ENCODE measurements at regions not wholly inside any gene's neighbourhood (a gene's known extent, or its start where the extent isn't known, plus 50 kb on each side); places are given as distances from the start of the nearest gene placed in this dataset.
A peak's percentile ranks its signal among the peaks of the same experiment; 100 is the strongest.

DNA sequence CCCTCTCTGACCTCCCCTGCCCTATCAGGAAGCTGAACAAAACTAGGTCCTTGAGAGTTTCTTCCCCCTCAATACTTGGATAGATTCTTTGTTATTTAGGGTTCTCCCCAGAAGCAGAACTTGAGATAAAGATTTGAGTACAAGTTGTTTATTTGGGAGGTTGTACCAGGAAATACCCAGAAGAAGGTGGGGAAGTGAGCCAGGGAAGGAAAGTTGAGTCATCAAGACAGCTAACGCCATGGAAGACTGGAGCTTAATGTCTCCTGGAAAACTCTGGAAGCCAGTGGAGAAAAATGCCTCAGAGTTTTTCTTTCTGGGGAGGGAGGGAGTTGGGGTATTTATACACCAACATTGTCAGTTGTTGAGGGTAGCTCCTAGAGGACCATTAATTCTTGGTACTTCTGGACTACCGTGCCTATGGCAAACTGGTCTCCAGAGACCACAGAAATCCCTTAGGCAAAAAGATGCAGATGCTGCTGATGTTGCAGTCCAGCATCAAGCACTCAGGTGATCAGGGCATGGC, 102.6 kb upstream of the ZFP64 start:
- no peak for DNase-seq

DNA sequence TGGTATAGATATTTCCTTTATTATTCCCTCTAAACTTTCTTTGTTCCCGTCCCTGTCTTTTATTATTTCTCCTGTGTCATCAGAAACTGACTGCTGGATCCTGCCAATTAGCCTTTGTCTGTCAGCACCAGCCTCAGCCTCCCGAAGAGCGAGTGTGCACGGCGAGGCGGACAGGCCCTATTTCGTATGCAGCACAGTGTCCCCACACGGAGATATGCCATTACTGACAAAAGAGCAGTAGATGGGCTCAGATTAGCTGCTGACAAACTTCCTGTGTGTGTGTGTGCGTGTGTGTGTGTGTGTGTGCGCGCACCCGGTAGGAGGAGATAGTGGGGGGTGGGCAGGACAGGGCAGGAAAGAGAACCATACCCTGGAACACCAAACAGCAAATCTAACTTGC, 99.5 kb upstream of the ZFP64 start:
- DNase-seq = no peak

DNA sequence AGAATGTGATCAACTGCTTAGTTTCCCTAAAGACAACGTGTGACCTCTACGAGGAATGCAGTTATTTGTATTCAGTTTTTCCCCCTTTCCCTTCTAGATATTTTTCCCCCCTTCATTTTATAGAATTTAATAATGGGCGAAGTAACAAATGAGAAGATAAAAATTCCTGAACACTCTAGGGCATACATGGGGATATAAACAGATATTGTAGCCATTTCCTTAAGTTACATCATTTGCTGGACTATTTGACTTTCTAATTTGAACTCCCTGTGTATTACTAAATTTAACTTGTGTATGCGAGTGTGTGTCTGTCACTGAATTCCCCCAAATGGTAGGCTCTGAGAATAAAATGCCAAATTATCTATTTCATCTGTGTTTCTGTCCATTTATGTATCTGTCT, 99.0 kb upstream of the ZFP64 start:
- no peak for DNase-seq

DNA sequence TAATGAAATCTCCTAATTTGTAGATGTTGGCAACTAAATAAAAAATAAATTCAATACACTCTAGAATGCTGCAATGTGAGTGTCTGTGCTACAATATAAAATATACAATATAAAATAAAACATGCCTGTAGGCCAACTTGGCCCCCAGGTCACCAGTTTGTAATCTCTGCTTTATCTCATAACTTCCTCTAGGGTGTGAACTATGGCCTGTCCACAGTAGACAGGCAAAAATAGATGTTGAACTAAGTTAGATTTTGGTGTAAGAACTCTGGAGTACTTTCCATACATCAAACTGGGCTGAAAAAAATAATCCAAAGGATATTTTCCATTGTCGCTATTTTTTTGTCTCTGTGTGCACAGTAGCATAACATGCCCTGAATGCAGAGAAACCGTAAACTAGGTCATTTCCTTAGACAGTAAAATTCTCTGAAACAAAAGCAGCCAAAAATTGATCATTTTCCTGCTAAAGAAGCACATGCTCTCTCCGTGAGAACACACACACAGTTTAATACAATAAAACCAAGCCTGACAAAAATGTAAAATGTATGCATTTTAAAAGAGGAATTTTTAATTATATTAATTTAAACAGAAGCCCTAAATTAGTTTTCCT, 98.5 kb upstream of the ZFP64 start:
- DNase-seq = no peak

DNA sequence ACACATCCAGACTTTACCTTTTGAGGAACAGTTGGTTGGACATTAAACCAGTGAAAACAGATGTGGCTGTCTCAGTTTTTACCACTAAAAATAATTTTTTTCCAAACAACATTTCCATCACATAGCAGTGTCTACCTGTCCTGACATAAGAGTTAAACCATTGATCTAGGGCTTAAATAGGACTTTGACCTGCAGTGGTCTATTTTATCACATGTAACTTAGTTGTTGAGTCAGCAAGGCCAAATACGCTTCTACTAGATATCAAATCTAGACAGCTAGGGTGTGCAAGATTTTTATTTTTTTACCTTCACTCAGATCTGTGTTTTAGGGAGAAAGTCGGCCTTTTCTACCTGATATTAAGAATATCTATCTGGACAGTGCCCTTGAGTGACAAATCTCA, 88.8 kb upstream of the ZFP64 start:
- no peak for DNase-seq

DNA sequence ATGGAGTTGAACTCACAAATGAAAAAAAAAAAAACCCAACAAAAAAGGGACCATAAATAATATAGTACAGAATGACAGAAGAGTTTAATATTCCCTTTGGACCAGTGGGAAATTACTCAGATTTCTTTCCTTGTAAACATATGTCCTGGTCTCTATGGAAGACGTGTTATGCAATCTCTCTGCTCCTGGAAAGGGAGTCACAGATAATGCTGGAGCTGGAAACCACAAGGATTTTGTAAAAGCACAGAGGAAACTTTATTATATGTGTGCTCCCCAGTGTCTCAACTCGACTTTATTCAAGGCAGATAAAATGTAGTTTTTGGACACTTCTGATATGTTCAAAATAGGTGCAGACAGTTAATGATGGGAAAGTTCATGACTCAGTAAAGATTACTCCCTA, 88.1 kb upstream of the ZFP64 start:
- DNase-seq = no peak

DNA sequence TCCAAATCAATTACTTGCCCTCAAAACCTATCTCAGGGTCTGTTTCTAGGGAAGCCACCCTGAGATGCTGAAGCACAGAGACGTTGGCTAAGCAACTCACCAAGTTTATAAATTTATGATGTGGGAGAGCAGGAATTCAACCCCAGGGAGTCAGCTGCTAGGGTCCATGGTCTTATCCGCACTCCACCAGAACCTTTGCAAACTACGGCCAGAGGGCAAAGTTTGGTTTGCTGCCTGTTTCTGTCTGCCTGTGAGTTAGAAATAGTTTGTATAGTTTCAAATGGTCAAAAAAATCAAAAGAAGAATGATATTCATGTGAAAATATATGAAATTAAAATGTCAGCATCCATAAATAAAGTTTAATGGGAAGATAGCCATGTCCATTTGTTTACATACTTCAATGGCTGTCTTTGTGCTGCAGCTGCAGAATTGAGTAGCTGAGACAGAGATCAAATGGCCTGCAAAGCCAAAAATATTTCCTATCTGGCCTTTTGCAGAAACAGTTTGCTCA, 83.7 kb upstream of the ZFP64 start:
- no peak for DNase-seq

DNA sequence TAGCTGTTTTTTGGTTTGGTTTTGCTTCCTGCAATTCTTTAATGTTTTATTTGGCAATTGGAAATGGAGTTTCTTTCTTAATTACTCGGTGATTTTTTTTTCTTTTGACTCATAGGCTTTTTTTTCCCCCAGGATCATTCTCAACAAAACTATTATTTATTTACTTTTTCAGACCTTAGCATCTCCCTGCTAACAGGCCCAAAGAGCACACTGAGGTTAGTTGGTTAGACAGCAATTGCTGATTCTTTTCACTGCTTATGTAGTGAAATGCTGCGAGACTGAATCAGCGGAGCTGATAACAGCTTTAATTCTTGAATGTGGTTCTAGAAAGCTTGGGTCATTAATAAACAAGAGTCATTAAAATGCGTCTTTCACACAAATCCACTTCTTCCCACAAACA, 79.1 kb upstream of the ZFP64 start:
- no peak for DNase-seq

DNA sequence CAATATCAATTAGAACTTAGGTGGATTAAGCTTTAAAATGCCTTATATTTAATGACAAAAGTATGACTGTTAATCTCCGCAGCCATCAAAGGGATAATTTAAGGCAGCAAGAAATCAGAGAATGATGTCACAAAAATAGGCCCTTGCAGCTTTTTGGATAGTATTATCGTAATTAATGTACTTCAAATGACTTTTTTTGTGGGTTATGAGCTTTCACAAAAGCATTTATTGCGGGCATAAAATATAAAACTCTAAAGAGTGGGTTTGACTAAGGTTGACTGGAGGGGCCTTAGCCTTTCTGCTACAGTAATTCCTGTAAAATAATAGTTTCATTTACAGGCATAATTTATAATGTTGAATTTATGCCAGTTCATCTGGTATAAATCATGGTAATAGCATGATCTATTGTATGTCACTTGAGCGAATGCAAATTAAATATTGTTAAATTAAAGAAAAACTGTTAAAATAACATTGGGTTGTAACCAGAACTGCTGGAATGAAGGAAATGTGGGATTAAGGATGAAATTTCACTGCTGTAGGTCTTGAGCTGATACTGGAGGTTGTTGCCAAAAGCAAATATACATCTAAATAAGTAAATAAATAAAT, 78.5 kb upstream of the ZFP64 start:
- no peak for DNase-seq

DNA sequence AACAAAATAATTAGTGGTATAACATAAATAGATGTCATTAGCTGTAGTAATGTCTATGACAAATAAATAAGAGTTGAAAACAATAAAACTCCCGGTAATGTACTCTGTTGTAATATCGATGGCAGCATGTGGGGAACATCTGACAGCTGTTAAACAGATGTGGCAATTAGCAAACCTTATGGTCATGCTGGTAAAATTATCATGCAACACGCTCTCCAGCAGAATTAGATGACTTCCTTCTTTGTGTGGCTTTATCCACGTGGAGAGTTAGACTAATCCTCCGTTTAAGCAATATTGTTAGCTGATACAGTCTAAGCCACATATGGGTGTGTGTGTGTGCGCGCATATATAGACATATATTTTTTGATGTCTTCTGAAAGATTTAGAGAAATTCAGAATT, 77.7 kb upstream of the ZFP64 start:
- no peak for DNase-seq

DNA sequence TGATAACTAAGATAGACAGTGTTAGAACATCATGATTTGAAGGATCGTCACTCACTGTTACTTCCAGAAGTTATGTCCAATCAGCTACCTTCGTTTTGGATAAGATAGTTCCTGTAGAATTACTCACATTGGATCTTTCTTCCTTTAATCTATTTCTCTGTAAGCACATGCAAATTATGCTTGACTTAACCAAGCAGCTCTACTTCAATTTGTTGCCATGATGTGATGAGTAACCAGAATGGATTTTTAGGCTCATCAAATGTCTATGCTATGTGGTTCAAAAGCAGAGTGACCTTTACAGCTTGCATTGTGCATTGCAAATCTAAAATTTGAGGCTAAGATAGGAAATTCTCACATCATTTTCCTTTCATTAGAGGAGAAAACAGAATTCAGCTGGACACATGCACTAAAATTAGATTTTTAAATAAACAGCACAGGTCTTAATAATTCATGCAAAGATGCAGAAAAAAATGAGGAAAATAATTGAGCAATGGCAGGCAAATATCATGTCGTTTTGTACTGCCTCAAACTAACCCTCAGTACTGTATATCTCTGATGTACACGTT, 76.7 kb upstream of the ZFP64 start:
- no peak for DNase-seq

DNA sequence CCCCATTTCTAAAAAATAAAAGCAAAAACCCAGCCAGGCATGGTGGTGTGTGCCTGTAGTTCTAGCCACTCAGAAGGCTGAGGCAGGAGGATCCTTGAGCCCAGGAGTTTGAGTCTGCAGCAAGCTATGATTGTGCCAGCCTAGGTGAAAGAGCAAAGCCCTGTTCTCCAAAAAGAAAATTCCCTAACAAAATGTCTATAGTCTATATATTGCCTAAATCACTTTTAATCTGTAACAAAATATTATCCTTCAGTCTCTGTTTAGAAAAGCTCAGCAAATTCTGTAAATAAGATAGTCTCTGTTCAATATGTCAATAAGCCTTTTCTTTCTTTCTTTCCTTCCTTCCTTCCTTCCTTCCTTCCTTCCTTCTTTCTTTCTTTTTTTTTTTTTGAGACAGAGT, 75.8 kb upstream of the ZFP64 start:
- DNase-seq = no peak

DNA sequence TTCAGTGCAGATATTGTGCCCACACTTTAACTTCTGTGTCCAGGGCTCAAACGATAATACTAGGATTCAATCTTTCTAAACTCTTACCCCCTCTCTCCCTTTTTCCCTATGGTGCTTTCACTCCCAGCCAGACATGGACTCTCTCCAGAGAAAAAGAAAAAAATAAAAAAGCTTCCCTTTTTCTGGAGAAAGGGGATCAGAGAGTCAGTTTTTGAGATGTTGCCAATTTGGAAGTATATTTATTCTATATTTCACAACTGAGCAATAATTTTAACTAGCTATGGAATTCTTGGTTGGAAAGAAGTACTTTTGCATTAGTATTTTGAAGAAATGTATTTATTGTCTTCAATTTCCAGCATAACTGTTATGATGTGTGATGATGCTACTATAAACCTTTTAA, 72.2 kb upstream of the ZFP64 start:
- no peak for DNase-seq

DNA sequence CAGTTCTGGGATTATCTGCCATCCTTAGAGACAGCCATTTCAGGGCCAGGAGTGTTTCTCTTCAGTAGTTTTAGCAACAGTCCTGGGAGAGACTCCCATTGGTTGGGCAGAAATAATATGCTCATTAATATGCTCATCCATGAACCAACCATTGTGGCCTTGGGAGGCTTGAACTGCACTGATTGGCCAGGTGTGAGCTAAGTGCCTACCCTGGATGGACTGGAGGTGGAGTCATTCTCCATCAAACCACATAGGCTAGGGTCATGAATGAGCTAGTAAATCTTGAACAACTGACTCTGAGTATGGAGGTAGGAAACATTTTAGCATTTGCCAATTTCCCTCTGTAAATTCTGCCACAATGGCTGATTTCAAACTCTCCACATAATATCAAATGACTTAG, 70.2 kb upstream of the ZFP64 start:
- DNase-seq = no peak

DNA sequence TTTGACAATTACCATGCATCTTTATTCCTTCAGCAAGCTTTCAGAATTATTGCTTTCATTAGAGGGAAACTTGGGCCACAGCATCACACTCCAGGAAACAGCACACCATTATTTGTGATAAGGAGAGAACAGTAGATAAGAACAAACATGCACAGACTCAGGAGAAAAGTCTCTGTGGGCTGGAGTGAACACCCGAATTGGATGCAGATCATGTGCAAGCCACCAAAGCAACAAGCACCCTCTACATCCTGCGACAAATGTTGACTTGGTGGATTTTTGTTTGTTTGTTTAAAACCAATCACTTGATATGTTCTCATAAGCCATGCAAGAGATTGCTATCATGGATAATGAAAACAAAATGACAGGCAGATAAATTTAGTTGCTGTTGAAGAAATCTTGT, 67.7 kb upstream of the ZFP64 start:
- DNase-seq = no peak

DNA sequence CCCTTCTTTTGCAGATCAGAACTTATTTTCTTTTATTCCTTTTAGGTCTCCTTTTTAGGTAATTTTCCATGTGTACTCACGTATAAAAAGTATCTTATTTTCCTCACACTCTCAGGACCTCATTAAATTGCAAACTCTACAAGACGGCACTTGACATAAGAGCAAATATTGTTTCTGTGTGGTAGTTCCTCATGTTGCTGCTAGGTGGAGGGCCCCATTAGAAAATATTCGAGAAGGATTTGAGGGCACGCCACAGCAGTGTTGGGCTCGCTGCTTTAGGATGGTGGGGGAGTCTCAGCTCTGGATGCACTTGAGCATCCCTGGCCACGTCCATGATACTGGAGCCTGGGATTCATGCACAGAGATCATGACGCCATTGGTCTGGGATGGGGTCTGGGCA, 64.9 kb upstream of the ZFP64 start:
- no peak for DNase-seq

DNA sequence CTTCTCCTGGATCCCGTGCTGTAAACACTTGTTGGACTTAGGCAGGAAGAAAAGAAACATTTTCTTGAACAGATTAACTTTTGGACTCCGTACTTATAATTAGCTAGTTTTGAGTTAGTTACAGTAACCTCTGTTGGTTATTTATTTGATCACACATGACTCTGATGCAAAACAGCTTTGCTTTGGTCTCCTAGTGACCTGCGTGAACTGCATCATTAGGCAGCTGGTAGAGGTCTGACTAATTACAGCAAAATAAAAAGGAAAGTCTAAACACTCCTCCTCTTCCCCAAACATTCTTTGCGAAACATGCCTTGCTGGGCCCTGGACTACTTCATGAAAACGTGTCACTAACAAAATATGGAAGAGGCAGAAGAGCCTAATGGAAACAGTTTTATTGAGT, 61.1 kb upstream of the ZFP64 start:
- no peak for DNase-seq

DNA sequence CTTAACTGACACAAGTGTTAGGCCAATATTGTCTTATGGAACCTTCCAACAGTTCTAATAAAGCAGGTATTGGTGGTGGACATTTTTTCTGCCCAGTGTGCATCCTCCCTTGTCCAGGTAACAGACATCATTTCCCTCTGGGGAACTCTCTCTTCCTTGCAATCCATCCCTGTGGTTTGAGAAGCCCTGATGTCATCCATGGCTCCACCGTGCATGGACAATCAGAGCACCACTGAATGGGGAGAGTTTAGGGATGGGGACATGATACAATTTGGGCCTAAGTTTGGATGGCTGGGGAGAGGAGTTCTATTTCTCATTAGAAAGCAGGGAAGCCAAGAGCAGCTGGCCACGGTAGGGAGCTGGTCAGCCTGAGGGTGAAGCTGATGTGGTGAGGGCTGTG, 60.2 kb upstream of the ZFP64 start:
- no peak for DNase-seq

DNA sequence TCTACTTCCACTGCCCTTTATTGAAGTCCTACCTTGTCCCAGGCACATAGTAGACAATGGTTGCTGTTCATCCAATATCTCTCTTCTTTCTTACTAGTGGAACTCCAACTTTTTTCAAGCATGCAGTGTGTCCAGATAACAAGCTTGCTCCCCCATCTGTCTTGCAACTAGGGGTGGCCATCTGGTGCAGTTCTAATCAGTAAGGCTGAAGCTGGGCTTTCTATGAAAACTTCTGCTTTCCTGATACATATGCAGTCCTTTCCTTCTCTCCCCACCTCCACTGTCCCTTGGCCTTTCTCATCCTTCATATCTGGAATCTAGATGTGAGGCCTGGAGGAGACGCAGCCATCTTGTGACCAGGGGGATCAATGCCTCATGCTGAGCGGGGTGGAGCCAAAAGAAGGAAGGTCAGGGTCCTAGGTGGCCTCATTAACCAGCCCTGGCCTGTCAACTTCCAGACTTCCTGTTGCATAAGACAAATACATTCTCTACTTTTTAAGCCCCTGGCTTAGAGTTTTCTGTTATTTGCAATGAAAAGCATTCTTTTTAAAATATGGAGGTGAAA, 59.6 kb upstream of the ZFP64 start:
- no peak for DNase-seq

DNA sequence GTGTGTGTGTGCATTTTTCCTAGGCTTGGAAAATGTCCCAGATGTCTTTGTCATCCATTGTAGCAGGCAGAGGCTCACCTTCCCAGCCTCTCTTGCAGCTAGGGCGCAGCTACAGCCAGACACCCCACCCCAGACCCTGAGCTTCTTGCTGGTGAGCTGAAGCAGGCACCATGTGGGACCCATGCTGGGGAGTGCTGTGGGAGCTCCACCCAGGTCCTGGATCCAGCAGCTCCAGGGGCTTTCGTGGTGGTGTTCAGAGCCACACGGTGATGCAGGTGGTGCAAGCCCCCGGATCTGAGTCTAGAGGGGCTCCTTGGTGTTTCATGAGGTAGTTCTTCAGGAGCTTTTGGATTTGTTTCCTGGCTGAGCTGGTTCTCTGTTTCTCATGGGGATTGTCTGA, 56.0 kb upstream of the ZFP64 start:
- DNase-seq = no peak

DNA sequence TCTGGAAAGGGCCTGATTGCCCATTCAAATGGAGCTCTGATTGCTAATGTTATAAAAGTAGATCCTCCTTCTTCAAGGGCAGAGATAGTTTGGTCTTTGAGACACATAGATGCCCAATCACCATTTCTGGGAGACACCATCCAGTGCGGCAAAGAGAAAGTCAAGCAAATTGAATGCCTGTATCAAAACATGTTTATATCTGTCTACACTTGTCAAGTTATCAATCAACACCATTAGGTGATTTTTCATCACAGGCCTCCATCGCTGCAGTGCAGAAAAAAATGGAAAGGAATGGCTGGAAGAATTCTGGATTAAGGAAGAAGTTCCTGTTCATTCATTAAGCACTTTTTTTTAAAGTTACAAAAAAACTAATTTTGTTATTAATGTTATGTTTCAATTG, 54.8 kb upstream of the ZFP64 start:
- DNase-seq = no peak

DNA sequence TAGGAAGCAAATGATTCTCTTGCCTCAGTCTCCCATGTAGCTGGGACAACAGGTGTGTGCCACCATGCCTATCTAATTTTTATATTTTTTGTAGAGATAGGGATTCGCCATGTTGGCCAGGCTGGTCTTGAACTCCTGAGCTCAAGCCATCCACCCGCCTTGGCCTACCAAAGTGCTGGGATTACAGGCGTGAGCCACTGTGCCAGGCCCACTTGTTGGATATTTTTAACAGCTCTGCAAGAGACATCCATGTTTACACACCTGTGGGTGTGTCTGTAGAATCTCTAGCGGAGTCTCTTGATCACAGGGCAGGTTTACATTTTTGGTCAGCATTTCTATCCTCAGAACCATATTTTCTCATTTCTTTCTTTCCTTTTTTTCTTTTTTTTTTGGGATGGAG, 53.1 kb upstream of the ZFP64 start:
- DNase-seq = no peak

DNA sequence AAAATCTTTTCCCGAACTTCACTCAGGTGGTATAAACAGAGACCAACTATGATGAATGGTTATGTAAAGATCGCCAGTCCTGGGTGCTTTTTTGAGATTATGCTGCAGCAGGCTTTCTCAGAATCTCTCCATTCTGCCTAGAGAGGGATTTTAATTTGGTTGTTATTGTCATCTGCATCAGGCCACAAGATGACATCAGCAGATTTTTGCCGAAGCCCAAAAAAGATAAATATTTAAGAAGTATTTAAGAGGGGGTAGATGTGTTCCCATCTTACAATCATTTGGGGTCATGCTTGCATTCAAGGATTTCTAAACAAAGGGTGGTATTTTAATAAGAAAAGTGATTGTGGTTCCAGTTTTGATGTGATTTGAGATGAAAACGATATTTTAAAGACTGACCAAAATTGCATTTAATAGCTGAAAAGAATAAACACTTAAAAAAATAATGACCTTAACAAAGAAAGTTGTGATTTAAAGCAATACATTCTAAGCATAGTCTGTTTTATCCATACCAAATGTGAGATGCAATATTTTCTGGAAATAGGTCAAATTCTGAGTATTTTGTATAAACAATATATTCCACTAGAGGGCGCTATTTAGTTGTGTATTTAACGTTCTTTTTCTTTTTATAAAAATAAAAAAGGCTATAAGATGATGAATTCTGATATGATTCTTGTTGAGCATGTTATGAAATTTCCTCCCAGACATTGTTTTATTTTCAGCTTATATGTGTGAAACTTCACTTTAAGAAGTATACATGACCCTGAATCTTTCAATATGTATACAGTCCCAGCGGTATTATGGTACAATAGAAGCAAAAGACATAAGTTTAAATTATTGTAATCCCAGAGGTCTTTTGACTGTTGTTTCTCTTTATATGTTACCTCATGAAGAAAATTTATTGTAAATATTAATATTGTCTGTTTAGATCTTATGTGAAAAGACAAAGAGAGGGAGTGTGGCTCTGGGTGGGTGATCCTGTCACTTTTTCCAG, 51.0 kb upstream of the ZFP64 start:
- peak; percentile 19 for DNase-seq

Data from central memory CD4-positive, alpha-beta T cell (primary cell).